ENCODE measurements at regions not wholly inside any gene's neighbourhood (a gene's known extent, or its start where the extent isn't known, plus 50 kb on each side); places are given as distances from the start of the nearest gene placed in this dataset.

- 84 to 86% methylated on average over 5 of the region's 5 CpGs for WGBS, 2 donors
- H3K4me3 ChIP-seq (replicated peaks in 1 of 3) = no peak overlapping the region
- TF ChIP-seq POLR2A (IDR thresholded peaks at IDR 0.05) = no peak
- TF ChIP-seq, protein P1, sequence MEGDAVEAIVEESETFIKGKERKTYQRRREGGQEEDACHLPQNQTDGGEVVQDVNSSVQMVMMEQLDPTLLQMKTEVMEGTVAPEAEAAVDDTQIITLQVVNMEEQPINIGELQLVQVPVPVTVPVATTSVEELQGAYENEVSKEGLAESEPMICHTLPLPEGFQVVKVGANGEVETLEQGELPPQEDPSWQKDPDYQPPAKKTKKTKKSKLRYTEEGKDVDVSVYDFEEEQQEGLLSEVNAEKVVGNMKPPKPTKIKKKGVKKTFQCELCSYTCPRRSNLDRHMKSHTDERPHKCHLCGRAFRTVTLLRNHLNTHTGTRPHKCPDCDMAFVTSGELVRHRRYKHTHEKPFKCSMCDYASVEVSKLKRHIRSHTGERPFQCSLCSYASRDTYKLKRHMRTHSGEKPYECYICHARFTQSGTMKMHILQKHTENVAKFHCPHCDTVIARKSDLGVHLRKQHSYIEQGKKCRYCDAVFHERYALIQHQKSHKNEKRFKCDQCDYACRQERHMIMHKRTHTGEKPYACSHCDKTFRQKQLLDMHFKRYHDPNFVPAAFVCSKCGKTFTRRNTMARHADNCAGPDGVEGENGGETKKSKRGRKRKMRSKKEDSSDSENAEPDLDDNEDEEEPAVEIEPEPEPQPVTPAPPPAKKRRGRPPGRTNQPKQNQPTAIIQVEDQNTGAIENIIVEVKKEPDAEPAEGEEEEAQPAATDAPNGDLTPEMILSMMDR (IDR thresholded peaks at IDR 0.05) = no peak
- H3K4me1 ChIP-seq = no peaks in the 10 kb centered on the region
- H3K36me3 ChIP-seq = no peaks in the 10 kb centered on the region
- no peak for DNase-seq
- no peak overlapping the region for H3K27ac ChIP-seq
- H3K9me3 ChIP-seq = no peaks in the 10 kb centered on the region
- no peaks in the 10 kb centered on the region for H3K27me3 ChIP-seq
- intact Hi-C loops (cut with DNase I) = no loop called here
These were observed 128.6 kb downstream of the SOD2 start for GRCh38 chr6:159564456-159564855.

DNA sequence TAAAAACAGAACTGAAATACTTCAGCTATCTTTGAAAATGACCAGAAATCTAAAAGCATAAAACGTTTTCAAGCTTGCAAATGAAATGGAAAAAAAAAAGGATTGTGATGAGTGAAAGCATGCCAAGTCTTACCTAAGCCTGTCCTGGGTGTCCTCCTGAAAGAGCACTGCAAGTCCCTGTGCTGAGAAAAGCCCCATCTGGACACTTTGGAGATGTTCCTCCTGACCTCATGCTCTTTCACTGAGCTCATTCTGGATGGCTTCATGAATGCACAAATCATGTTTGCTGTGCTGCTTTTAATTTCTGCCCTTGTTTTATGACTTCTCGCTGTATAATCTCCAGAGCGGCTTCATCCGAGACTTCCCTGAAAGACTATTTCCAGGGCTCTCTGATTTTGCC, 136.0 kb downstream of the SOD2 start:
- Histone ChIP-seq H3K4me1 (no peaks in the 10 kb centered on the region), H3K36me3 (no peaks in the 10 kb centered on the region), H3K9me3 (no peaks in the 10 kb centered on the region), H3K4me3 (replicated peaks in 1 of 3) (no peak overlapping the region), H3K27me3 (no peaks in the 10 kb centered on the region), H3K27ac (no peak overlapping the region)
- intact Hi-C loops (cut with DNase I) = no loop called here
- TF ChIP-seq, protein P1 (IDR thresholded peaks at IDR 0.05) = no peak
- no peak for TF ChIP-seq POLR2A (IDR thresholded peaks at IDR 0.05)
- WGBS, 2 donors = 74 to 81% methylated on average over 4 of the region's 4 CpGs
- DNase-seq = no peak

DNA sequence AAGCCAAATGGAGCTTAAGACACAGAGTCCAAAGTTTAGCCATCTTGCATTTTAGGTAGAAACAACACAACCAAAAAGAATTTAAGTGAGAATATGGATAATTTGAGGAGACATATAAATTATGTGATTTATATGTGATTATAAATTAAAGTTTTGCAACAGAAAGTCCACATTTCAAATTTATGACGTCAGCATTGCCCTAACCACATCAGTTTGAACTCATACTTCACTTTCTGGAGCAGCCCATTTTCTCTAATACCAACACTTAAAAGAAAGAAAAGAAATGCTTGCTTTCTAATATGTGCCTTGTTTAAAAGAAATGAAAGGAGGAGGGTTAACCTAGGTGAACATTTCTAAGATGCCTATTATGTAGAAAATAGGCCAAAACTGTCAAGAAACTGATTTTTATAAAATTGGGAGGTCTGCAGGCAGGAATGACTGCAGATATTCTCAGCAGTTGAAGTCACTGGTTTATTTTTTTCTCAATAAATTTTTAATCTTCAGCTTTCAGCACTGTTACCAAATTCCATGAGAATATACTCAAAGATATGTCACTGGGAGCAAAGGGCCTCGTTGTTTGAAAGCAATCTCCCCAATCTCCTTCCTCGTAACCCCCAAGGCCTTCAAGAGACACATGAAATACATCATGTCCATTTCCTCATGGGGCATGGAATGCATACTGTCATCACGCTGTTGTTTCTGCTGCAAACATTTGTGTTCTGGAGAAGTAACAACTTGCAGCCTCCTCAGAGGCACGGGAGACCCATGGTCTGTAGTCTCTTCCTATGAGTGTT, 137.8 kb downstream of the SOD2 start:
- H3K27ac ChIP-seq = no peak overlapping the region
- H3K9me3 ChIP-seq = no peaks in the 10 kb centered on the region
- intact Hi-C loops (cut with DNase I) = no loop called here
- TF ChIP-seq, protein P1 (IDR thresholded peaks at IDR 0.05) = no peak
- TF ChIP-seq POLR2A (IDR thresholded peaks at IDR 0.05) = no peak
- 76 to 79% methylated on average over 5 of the region's 5 CpGs for WGBS, 2 donors
- H3K36me3 ChIP-seq = no peaks in the 10 kb centered on the region
- DNase-seq = no peak
- H3K4me3 ChIP-seq (replicated peaks in 1 of 3) = no peak overlapping the region
- H3K27me3 ChIP-seq = no peaks in the 10 kb centered on the region
- no peaks in the 10 kb centered on the region for H3K4me1 ChIP-seq

DNA sequence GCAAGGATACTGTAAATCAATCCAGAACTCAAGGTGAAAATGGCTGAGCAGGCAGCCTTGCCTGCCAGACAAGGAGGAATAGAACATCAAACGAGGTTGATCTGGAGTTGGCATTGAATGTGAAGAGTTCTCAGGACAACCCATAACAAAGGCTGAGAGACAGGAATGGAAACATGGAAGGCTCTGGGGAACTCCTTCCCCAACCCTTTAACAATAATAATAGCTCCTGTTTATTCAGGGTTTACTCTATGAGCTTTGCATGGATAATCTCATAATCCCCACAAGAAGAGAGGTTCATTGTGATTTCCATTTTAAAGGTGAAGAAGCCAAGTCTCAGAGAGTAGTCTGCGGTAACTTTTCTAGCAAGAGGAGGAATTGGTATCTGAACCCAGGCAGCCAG, 151.7 kb downstream of the SOD2 start:
- TF ChIP-seq, protein P1 (IDR thresholded peaks at IDR 0.05) = no peak
- no peak for TF ChIP-seq POLR2A (IDR thresholded peaks at IDR 0.05)
- intact Hi-C loops (cut with DNase I) = no loop called here
- no peaks in the 10 kb centered on the region for H3K9me3 ChIP-seq
- 70 to 71% methylated on average over 2 of the region's 2 CpGs for WGBS, 2 donors
- no peak overlapping the region for H3K27ac ChIP-seq
- no peaks in the 10 kb centered on the region for H3K36me3 ChIP-seq
- H3K27me3 ChIP-seq = no peaks in the 10 kb centered on the region
- no peak for DNase-seq
- no peak overlapping the region for H3K4me3 ChIP-seq (replicated peaks in 1 of 3)
- no peaks in the 10 kb centered on the region for H3K4me1 ChIP-seq

- no peaks in the 10 kb centered on the region for H3K4me1 ChIP-seq
- H3K27ac ChIP-seq = no peak overlapping the region
- DNase-seq = no peak
- no peak for TF ChIP-seq POLR2A (IDR thresholded peaks at IDR 0.05)
- TF ChIP-seq, protein P1 (IDR thresholded peaks at IDR 0.05) = no peak
- 84 to 85% methylated on average over 5 to 6 of the region's 6 CpGs for WGBS, 2 donors
- H3K4me3 ChIP-seq (replicated peaks in 1 of 3) = no peak overlapping the region
- H3K36me3 ChIP-seq = no peaks in the 10 kb centered on the region
- intact Hi-C loops (cut with DNase I) = no loop called here
- H3K27me3 ChIP-seq = no peaks in the 10 kb centered on the region
- H3K9me3 ChIP-seq = no peaks in the 10 kb centered on the region
These were observed 152.2 kb downstream of the SOD2 start for GRCh38 chr6:159540883-159541282.

All from thyroid gland (tissue), 4 donors.